ENCODE measurements at regions not wholly inside any gene's neighbourhood (a gene's known extent, or its start where the extent isn't known, plus 50 kb on each side); places are given as distances from the start of the nearest gene placed in this dataset.

- intact Hi-C loops (cut with micrococcal nuclease): loop anchor here in 1 of 2 donors (10.0 kb wide), 1 partner anchor 400 kb away; no protein-coding TSS in a partner anchor
- Histone ChIP-seq H3K4me3 (replicated peaks in 1 of 3; ENCODE audit: low read depth in 2 of 3, low read length in 3 of 3) (no peak overlapping the region), H3K4me2 (replicated peaks; ENCODE audit: extremely low read depth, low read length, poor library complexity, severe bottlenecking) (no peak overlapping the region), H3K4me1 (ENCODE audit: control insufficient read depth in 1 of 2, insufficient read depth in 2 of 2, low read length in 2 of 2) (no peaks in the 10 kb centered on the region), H2AFZ (ENCODE audit: insufficient read depth, low read depth, low read length, poor library complexity, severe bottlenecking) (no peak overlapping the region), H4K20me1 (ENCODE audit: insufficient read depth, low read length) (no peaks in the 10 kb centered on the region), H3K9me3 (replicated peaks in 1 of 2; ENCODE audit: control insufficient read depth in 1 of 2, insufficient read depth in 1 of 2, low read length in 2 of 2) (no peaks in the 10 kb centered on the region), H3K27ac (ENCODE audit: low read depth in 1 of 2, low read length in 2 of 2) (no peak overlapping the region), H3K9ac (ENCODE audit: insufficient read depth, low read length, poor library complexity, severe bottlenecking) (no peak overlapping the region), H3K36me3 (replicated peaks in 1 of 2; ENCODE audit: control insufficient read depth in 1 of 2, insufficient read depth in 2 of 2, low read length in 2 of 2) (no peaks in the 10 kb centered on the region), H3K79me2 (ENCODE audit: insufficient read depth, low read length) (no peaks in the 10 kb centered on the region), H3K27me3 (ENCODE audit: control insufficient read depth in 2 of 2, insufficient read depth in 2 of 2, low read length in 2 of 2) (no peaks in the 10 kb centered on the region)
- H3K36me3 Mint-ChIP-seq: no peaks in the 10 kb centered on the region
- no peaks in the 10 kb centered on the region for H3K9me3 Mint-ChIP-seq
- no peak overlapping the region for H3K4me3 Mint-ChIP-seq
- H3K27ac Mint-ChIP-seq: no peak overlapping the region
- peaks cover 0 to 2% (median 2%) of the 10 kb centered on the region in 3 donors for H3K27me3 Mint-ChIP-seq (ENCODE audit: low read depth in 3 of 3)
- no peak for DNase-seq
- 40% methylated on average over 1 of the region's 1 CpG for WGBS (ENCODE audit: insufficient coverage)
- H3K4me1 Mint-ChIP-seq: no peaks in the 10 kb centered on the region
- no peak for TF ChIP-seq CTCF (IDR thresholded peaks at IDR 0.05)
Observed at GRCh38 chr9:17064558-17064957, 70.3 kb upstream of the CNTLN start.

GRCh38 chr9:17063535-17064135, 71.2 kb upstream of the CNTLN start:
- DNase-seq: peak; percentile 1 to 12 (median 3)
- no peaks in the 10 kb centered on the region for H3K36me3 Mint-ChIP-seq
- no peaks in the 10 kb centered on the region for H3K27me3 ChIP-seq (ENCODE audit: control insufficient read depth in 2 of 2, insufficient read depth in 2 of 2, low read length in 2 of 2)
- H3K79me2 ChIP-seq (ENCODE audit: insufficient read depth, low read length): no peaks in the 10 kb centered on the region
- no peaks in the 10 kb centered on the region for H3K4me1 ChIP-seq (ENCODE audit: control insufficient read depth in 1 of 2, insufficient read depth in 2 of 2, low read length in 2 of 2)
- H3K9ac ChIP-seq (ENCODE audit: insufficient read depth, low read length, poor library complexity, severe bottlenecking): no peak overlapping the region
- no peaks in the 10 kb centered on the region for H4K20me1 ChIP-seq (ENCODE audit: insufficient read depth, low read length)
- intact Hi-C loops (cut with micrococcal nuclease): loop anchor here in 1 of 2 donors (10.0 kb wide), 1 partner anchor 401 kb away; no protein-coding TSS in a partner anchor
- peaks cover 0 to 2% (median 2%) of the 10 kb centered on the region in 3 donors for H3K27me3 Mint-ChIP-seq (ENCODE audit: low read depth in 3 of 3)
- H3K36me3 ChIP-seq (replicated peaks in 1 of 2; ENCODE audit: control insufficient read depth in 1 of 2, insufficient read depth in 2 of 2, low read length in 2 of 2): no peaks in the 10 kb centered on the region
- no peak overlapping the region for H3K4me2 ChIP-seq (replicated peaks; ENCODE audit: extremely low read depth, low read length, poor library complexity, severe bottlenecking)
- no peaks in the 10 kb centered on the region for H3K9me3 ChIP-seq (replicated peaks in 1 of 2; ENCODE audit: control insufficient read depth in 1 of 2, insufficient read depth in 1 of 2, low read length in 2 of 2)
- no peaks in the 10 kb centered on the region for H3K4me1 Mint-ChIP-seq
- H3K4me3 ChIP-seq (replicated peaks in 1 of 3; ENCODE audit: low read depth in 2 of 3, low read length in 3 of 3): no peak overlapping the region
- WGBS (ENCODE audit: insufficient coverage): no CpG with 5 or more reads among the region's 2 CpGs
- H3K27ac Mint-ChIP-seq: no peak overlapping the region
- TF ChIP-seq CTCF (IDR thresholded peaks at IDR 0.05): peak; percentile 78
- no peak overlapping the region for H3K4me3 Mint-ChIP-seq
- H2AFZ ChIP-seq (ENCODE audit: insufficient read depth, low read depth, low read length, poor library complexity, severe bottlenecking): no peak overlapping the region
- H3K27ac ChIP-seq (ENCODE audit: low read depth in 1 of 2, low read length in 2 of 2): no peak overlapping the region
- peaks cover 0 to 1% (median 0%) of the 10 kb centered on the region in 7 donors for H3K9me3 Mint-ChIP-seq

Measured in CD14-positive monocyte (primary cell).